ENCODE measurements at regions not wholly inside any gene's neighbourhood (a gene's known extent, or its start where the extent isn't known, plus 50 kb on each side); places are given as distances from the start of the nearest gene placed in this dataset.
A peak's percentile ranks its signal among the peaks of the same experiment; 100 is the strongest.
"Not testable (repeated sequence)": the region's sequence is repeated elsewhere in the genome, so short reads cannot be mapped to it uniquely, and the experiment has no call there.

GRCh38 chr13:34357435-34358232, 539.7 kb downstream of the RFC3 start:
- DNase-seq (ENCODE audit: low read depth, low spot score): no peak

DNA sequence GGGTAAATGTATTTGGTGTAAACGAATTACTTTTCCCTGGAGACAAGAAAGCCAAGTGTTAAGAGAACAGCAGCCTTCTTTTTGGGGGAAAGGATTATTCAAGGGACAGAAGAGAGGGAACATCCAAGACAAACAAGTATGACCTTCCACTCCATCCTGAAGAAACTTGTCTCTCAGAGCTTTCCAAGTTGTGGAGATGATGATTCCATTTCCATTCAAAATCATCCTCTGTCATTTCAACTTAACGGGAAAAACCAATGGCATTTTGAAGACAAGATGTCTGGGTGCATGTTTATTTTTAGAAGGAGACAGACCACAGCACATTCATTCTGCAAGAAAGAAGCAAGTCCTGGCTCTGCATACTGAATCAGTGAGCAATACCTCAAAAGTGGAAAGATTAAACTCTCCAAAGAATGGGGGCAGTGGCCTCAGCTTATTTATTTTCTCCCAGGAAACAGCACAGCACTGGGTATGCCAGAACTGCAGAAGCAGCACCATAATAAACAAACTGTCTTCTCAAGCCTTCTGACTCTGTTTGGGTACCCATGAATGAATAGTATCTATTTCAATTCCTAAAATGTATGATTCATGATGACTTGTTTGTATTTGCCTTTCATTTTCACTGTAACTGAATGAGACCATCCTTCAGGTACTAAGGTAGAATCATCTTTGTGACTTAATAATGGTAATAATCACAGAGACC, 541.0 kb downstream of the RFC3 start:
- no peak for DNase-seq (ENCODE audit: low read depth, low spot score)

- DNase-seq (ENCODE audit: low read depth, low spot score): no peak
Measured at GRCh38 chr13:34360702-34361101, 542.8 kb downstream of the RFC3 start.

- DNase-seq (ENCODE audit: low read depth, low spot score): no peak
Measured at GRCh38 chr13:34361560-34361959, 543.6 kb downstream of the RFC3 start.

DNA sequence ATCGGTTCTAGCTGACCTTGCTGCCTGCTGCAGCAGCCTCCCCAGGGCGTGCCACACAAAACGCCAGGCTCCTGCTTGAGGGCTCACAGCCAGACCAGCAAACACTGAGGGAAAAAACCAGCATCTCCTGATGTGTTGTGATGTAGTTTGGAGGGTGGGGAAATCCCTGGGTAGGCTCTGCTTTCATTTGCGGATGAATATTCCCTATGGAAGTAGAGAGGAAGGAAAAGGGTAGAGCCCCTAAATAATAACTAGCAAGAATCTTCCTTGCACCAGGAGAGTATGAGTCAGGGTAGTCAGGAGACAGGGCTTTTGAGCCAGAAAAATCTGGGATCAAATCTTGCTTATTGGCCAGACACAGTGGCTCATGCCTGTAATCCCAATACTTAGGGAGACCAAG, 545.3 kb downstream of the RFC3 start:
- DNase-seq (ENCODE audit: low read depth, low spot score): no peak

- no peak for DNase-seq (ENCODE audit: low read depth, low spot score)
Measured at GRCh38 chr13:34364633-34365032, 546.7 kb downstream of the RFC3 start.

GRCh38 chr13:34369931-34370330, 552.0 kb downstream of the RFC3 start:
- DNase-seq (ENCODE audit: low read depth, low spot score): no peak

DNA sequence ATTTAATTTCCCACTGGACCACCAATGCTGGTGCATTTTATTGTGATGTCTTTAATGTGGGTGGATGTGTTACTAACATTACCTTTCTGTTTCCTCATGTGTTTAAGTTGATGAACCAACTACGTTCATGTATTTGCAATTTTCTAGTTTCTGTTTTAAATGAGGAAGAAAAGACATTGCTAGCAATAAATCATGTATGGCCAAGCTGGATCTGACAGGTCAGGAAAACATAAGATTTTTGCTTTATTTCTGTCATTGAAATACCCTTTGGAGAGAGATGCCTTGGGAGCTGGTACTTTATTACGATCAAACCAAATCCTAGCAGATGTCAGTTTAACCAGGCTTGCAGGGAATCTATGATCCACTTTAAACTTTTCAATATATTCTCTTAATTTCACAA, 553.2 kb downstream of the RFC3 start:
- DNase-seq (ENCODE audit: low read depth, low spot score): no peak

GRCh38 chr13:34371645-34372395, 553.9 kb downstream of the RFC3 start:
- no peak for DNase-seq (ENCODE audit: low read depth, low spot score)

DNA sequence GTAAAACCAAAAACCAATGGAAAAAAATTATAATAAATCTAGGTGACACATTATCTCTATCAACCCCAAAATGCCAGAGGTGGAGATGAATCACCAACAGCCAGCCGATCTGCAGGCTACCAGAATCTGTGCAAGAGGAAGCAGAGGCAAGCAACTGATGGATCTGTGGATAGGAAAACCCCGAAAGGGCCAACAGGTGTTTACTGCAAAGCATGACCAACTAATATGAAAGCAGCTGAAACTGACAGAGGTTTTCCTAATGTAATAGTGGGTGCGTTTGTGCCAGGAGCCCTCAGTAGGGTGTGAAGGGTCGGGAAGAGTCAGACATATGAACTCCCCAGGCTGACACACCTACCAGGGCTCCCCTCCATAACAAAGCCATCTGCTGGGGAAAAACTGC, 554.6 kb downstream of the RFC3 start:
- DNase-seq (ENCODE audit: low read depth, low spot score): no peak

- DNase-seq (ENCODE audit: low read depth, low spot score): no peak
Measured at GRCh38 chr13:34376483-34376882, 558.5 kb downstream of the RFC3 start.

DNA sequence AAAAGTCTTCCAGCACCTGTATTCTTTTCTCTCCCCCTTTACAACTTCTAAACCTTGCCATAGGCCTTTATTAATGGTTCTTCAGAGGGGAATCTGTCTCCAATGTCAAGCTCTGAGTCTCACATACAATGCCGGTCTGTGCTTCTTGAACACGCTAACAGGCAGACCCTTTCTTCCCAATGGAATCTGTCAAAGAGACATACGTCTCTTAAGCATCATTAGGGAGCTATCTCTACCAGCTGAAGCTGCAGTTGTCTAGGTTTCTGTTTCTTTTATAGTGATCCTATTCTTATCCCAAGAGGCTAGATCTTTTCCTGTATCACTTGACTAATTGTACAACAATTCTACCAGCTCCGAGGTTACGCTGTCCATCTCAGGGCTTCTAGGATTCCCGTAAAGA, 560.8 kb upstream of the NBEA start:
- no peak for DNase-seq (ENCODE audit: low read depth, low spot score)

GRCh38 chr13:34383728-34384127, 558.3 kb upstream of the NBEA start:
- DNase-seq (ENCODE audit: low read depth, low spot score): no peak

DNA sequence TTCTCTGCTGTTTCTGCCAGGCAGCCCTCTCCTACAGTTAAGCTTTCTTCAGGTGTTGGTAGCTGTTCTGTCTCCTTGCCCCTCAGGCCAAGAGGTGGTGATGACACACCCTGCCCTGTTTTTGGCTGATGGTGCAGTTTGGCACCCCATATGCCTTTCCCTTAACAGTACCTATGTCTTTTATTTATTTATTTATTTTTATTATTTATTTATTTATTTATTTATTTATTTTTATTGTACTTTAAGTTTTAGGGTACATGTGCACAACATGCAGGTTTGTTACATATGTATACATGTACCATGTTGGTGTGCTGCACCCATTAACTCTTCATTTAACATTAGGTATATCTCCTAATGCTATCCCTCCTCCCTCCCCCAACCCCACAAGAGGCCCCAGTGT, 555.8 kb upstream of the NBEA start:
- DNase-seq (ENCODE audit: low read depth, low spot score): not testable (repeated sequence)

DNA sequence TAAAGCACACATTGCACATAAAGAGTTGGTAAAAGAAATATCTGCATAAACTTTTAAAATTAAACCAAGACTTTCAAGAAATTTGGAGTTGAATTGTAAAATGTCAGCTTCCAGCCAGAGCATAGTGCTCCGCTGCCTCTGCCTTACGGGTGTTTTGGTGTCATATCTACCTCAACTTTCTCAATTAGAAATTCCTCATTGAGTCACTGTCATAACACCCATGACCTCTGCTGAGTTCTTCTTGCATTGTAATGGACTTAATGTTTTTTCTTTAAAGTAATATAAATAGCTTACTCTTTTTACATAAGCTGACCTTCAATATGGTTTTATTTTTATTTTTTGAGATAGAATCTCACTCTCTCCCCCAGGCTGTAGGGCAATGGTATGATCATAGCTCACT, 551.0 kb upstream of the NBEA start:
- peak; percentile 12 for DNase-seq (ENCODE audit: low read depth, low spot score)

DNA sequence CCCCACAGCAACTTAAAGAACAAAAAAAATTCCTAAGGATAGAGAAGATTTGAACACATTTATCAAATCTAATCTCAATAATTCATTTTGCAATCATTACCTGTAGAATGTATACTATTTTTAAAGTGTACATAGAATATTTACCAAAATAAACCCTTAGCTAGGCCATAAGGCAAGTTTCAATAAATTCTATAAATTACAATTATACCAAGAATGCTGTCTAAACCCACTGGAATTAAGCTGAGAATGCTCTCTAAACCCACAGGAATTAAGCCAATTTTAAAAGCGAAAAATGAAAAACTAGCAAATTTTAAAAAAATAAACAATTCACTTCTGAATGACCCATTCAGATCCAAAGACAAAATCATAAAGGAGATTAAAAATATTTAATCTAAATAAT, 540.4 kb upstream of the NBEA start:
- DNase-seq (ENCODE audit: low read depth, low spot score): no peak

DNA sequence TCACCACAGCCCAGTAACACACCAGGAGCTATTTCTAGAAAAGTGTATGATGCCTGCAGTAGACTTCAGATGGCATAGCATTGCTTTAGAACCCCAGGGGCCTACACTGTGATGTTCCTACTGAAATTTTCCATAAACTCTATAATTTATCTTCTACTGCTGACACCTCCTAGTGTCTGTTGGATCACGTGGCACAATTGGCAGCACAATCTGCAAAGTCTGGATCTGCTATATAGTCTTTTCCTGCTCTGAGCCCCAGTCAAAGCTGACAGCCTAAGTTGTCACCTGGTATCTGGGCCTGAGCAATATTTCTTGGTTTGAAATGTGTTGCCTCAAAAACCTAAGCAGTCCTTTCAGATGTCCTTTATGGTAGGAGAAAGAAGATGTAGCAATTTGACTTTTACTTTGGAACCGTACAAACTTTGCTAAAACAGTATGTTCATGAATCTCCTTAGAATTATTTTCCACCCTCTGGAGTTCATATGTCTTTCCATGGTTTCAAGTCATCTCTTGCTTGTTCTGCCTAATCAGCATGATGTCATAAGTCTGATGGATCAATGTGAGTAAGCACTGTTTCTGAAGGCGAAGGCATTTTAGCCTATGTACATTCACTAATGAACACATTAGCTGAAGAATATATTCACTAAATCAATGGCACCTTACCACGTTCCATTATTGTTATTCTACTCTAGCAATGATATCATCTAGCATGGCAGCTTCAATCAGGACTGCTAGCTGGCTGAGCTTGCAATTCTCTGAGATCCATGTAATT, 536.5 kb upstream of the NBEA start:
- no peak for DNase-seq (ENCODE audit: low read depth, low spot score)

- no peak for DNase-seq (ENCODE audit: low read depth, low spot score)
Measured at GRCh38 chr13:34408640-34409039, 533.4 kb upstream of the NBEA start.

DNA sequence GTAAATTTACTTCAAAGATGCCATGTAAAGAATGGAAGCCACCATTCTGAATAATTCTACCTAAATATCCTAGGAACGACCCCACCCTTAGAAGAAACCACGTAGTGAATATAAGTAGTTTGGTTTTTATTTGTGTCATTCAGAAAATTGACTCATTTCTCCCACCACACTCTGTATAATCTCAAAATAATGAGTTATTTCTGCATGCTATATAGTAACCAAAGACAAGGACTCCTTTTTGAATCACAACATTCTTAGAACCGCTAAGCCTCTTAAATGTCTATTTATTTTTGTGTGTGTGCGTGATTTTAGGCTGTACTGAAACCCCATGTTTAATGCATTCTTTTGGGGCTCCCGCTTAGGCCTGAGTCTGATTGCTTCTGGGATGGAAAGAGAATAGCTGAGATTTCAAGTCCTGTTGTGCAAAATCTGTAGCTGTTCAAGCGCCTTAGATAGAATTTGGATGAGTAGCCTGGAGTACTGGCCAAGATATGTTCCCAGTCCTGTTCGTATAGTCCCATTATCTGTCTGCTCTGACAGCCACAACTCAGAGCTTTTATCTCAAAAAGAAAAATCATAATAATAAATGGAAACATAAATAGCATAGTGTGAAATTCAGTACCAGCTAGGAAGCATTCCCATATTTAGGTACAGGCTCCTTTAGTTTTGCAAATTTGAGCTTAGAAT, 532.4 kb upstream of the NBEA start:
- DNase-seq (ENCODE audit: low read depth, low spot score): no peak

DNA sequence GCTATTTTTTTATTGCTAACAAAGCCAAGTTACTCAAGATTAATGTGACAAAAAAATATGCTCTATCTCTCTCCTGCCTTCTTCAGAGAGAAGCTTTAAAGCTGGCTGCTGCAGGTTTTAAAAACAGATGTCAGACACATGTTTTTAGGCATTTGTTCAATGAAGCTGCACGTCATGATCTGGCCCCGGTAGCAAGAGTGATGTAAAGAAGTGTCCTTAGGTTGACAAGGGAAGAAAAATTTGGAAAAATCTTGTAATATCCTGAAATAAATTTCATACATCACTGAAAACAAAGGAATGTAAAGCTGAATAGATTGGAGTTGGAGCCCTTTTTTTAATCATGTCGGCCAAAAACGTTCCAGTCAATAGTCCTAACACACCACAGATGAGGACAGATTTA, 531.4 kb upstream of the NBEA start:
- no peak for DNase-seq (ENCODE audit: low read depth, low spot score)

DNA sequence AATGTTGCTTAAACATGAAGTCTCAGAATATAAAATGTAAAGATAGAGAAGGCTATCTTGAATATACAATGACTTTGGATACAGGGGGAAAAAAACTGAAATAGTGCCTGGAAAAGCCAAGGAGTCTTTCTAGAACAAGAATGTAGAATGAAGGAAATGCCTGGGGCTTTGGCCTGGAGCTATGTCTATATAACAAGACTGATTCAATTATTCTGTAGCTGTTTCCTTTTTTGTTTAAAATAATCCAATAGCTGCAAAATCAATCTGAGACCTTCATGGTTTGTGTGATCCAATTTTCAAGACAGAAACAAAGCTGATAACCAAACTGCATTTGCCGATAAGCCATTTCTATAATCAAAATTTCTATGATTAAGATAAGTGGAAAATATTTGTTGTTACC, 530.9 kb upstream of the NBEA start:
- no peak for DNase-seq (ENCODE audit: low read depth, low spot score)
